Natural killer cell (primary cell): ENCODE measurements at regions not wholly inside any gene's neighbourhood (a gene's known extent, or its start where the extent isn't known, plus 50 kb on each side); places are given as distances from the start of the nearest gene placed in this dataset.

Experiments
- ATAC-seq, 3 donors: fragments of 150-1000 bp in 2 of 3; fragments of 200-7000 bp in 1 of 3; cut with Tn5 transposase; 1 replicate in 1 of 3; 2 replicates in 2 of 3; pipeline ENCODE4 v1.10.0; 2021; ENCODE audit warnings: mild to moderate bottlenecking in 2 of 3, moderate library complexity in 2 of 3
- DNase-seq, 2 donors: peaks; one replicate each; pipeline versions ENCODE4 v3.0.0 to v3.0.0-alpha.2; 2013 to 2021; ENCODE audit warnings: mixed read lengths in 1 of 2
- H3K27ac ChIP-seq: one replicate; pipeline ENCODE4 v1.5.1; 2013; ENCODE audit warnings: mild to moderate bottlenecking, low read length
- H3K27me3 ChIP-seq: one replicate; pipeline ENCODE4 v1.6.1; 2013; ENCODE audit warnings: low read length; ENCODE audit not compliant: control insufficient read depth, insufficient read depth
- H3K36me3 ChIP-seq: one replicate; pipeline ENCODE4 v1.6.1; 2013; ENCODE audit warnings: low read length; ENCODE audit not compliant: control insufficient read depth, insufficient read depth
- H3K4me1 ChIP-seq: one replicate; pipeline ENCODE4 v1.6.1; 2013; ENCODE audit warnings: low read length; ENCODE audit not compliant: control insufficient read depth, insufficient read depth
- H3K4me3 ChIP-seq: one replicate; pipeline ENCODE4 v1.5.1; 2013; ENCODE audit warnings: low read length
- H3K9me3 ChIP-seq: one replicate; pipeline ENCODE4 v1.6.1; 2013; ENCODE audit warnings: low read length; ENCODE audit not compliant: control insufficient read depth, insufficient read depth
- H3K27ac Mint-ChIP-seq, 2 donors: one replicate each; pipeline ENCODE4 v1.8.0; 2022; ENCODE audit warnings: mild to moderate bottlenecking in 2 of 2, mixed read lengths in 2 of 2, moderate library complexity in 1 of 2
- H3K27me3 Mint-ChIP-seq, 2 donors: one replicate each; pipeline ENCODE4 v1.8.0; 2022; ENCODE audit warnings: low read depth in 2 of 2, mixed read lengths in 2 of 2
- H3K36me3 Mint-ChIP-seq: one replicate; pipeline ENCODE4 v1.8.0; 2022; ENCODE audit warnings: mixed read lengths
- H3K4me1 Mint-ChIP-seq, 2 donors: one replicate each; pipeline ENCODE4 v1.8.0; 2022; ENCODE audit warnings: mixed read lengths in 2 of 2
- H3K4me3 Mint-ChIP-seq: one replicate; pipeline ENCODE4 v1.8.0; 2022; ENCODE audit warnings: mild to moderate bottlenecking, moderate library complexity, mixed read lengths
- H3K9me3 Mint-ChIP-seq, 2 donors: one replicate each; pipeline ENCODE4 v1.8.0; 2022; ENCODE audit warnings: mixed read lengths in 2 of 2
- WGBS: methylation state at CpG from one replicate; pipeline ENCODE4 v1.1.7; 2013; ENCODE audit warnings: missing lambda C conversion rate; ENCODE audit not compliant: insufficient coverage; 5-methylcytosine and 5-hydroxymethylcytosine counted together
- intact Hi-C: fragments of 100-400 bp; cut with micrococcal nuclease; formaldehyde crosslinking; loops from one replicate; pipeline ENCODE4 v1.14.2; 2022
- TF ChIP-seq, protein P1 (sequence below): fragments of 200-600 bp; IDR thresholded peaks from one replicate; pipeline ENCODE4 v1.8.0; 2022; ENCODE audit warnings: antibody characterized with exemption

GRCh38 chr1:79848316-79848715 is 841.8 kb upstream of the ADGRL4 start:
- no peaks in the 10 kb centered on the region for H3K36me3 ChIP-seq
- Mint-ChIP-seq H3K9me3 (peaks cover 6 to 10% of the 10 kb centered on the region in 2 donors), H3K4me3 (no peak overlapping the region), H3K4me1 (no peaks in the 10 kb centered on the region), H3K27ac (no peak overlapping the region), H3K27me3 (no peaks in the 10 kb centered on the region), H3K36me3 (peaks cover 5% of the 10 kb centered on the region)
- ATAC-seq: no peak
- no peaks in the 10 kb centered on the region for H3K27me3 ChIP-seq
- intact Hi-C loops: no loop called here
- no peak overlapping the region for H3K4me3 ChIP-seq
- TF ChIP-seq, protein P1, sequence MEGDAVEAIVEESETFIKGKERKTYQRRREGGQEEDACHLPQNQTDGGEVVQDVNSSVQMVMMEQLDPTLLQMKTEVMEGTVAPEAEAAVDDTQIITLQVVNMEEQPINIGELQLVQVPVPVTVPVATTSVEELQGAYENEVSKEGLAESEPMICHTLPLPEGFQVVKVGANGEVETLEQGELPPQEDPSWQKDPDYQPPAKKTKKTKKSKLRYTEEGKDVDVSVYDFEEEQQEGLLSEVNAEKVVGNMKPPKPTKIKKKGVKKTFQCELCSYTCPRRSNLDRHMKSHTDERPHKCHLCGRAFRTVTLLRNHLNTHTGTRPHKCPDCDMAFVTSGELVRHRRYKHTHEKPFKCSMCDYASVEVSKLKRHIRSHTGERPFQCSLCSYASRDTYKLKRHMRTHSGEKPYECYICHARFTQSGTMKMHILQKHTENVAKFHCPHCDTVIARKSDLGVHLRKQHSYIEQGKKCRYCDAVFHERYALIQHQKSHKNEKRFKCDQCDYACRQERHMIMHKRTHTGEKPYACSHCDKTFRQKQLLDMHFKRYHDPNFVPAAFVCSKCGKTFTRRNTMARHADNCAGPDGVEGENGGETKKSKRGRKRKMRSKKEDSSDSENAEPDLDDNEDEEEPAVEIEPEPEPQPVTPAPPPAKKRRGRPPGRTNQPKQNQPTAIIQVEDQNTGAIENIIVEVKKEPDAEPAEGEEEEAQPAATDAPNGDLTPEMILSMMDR: no peak
- no peak overlapping the region for H3K27ac ChIP-seq
- H3K9me3 ChIP-seq: peaks cover 3% of the 10 kb centered on the region
- no peak for DNase-seq
- no peaks in the 10 kb centered on the region for H3K4me1 ChIP-seq

- no peak overlapping the region for H3K27ac Mint-ChIP-seq
- TF ChIP-seq, protein P1: no peak
- DNase-seq: no peak
- H3K4me3 ChIP-seq: no peak overlapping the region
- H3K36me3 Mint-ChIP-seq: peaks cover 5% of the 10 kb centered on the region
- H3K27me3 ChIP-seq: no peaks in the 10 kb centered on the region
- ATAC-seq: no peak
- H3K27me3 Mint-ChIP-seq: no peaks in the 10 kb centered on the region
- no peak overlapping the region for H3K4me3 Mint-ChIP-seq
- H3K27ac ChIP-seq: no peak overlapping the region
- H3K9me3 ChIP-seq: peaks cover 3% of the 10 kb centered on the region
- intact Hi-C loops: no loop called here
- H3K4me1 Mint-ChIP-seq: no peaks in the 10 kb centered on the region
- no peaks in the 10 kb centered on the region for H3K4me1 ChIP-seq
- H3K36me3 ChIP-seq: no peaks in the 10 kb centered on the region
- 76% methylated on average over 5 of the region's 5 CpGs for WGBS
- peaks cover 6 to 10% of the 10 kb centered on the region in 2 donors for H3K9me3 Mint-ChIP-seq
Measured at GRCh38 chr1:79847700-79848099, 841.2 kb upstream of the ADGRL4 start.

- Histone ChIP-seq H3K36me3 (no peaks in the 10 kb centered on the region), H3K4me3 (no peak overlapping the region), H3K27ac (no peak overlapping the region), H3K27me3 (no peaks in the 10 kb centered on the region), H3K4me1 (no peaks in the 10 kb centered on the region), H3K9me3 (no peaks in the 10 kb centered on the region)
- WGBS: no CpG with 5 or more reads among the region's 1 CpG
- H3K27me3 Mint-ChIP-seq: no peaks in the 10 kb centered on the region
- H3K4me3 Mint-ChIP-seq: no peak overlapping the region
- no peak overlapping the region for H3K27ac Mint-ChIP-seq
- no peak for DNase-seq
- intact Hi-C loops: no loop called here
- H3K4me1 Mint-ChIP-seq: no peaks in the 10 kb centered on the region
- TF ChIP-seq, protein P1: no peak
- H3K9me3 Mint-ChIP-seq: peaks cover 4 to 7% of the 10 kb centered on the region in 2 donors
- no peak for ATAC-seq
- peaks cover 7% of the 10 kb centered on the region for H3K36me3 Mint-ChIP-seq
Measured at GRCh38 chr1:79845936-79846335, 839.4 kb upstream of the ADGRL4 start.

- no peaks in the 10 kb centered on the region for H3K4me1 Mint-ChIP-seq
- DNase-seq (no peak), ATAC-seq (no peak)
- H3K9me3 ChIP-seq: no peaks in the 10 kb centered on the region
- TF ChIP-seq, protein P1: no peak
- intact Hi-C loops: no loop called here
- H3K27me3 Mint-ChIP-seq: no peaks in the 10 kb centered on the region
- H3K4me3 Mint-ChIP-seq: no peak overlapping the region
- no peak overlapping the region for H3K27ac Mint-ChIP-seq
- H3K27me3 ChIP-seq: no peaks in the 10 kb centered on the region
- peaks cover 7% of the 10 kb centered on the region for H3K36me3 Mint-ChIP-seq
- H3K36me3 ChIP-seq: no peaks in the 10 kb centered on the region
- no peak overlapping the region for H3K4me3 ChIP-seq
- H3K4me1 ChIP-seq: no peaks in the 10 kb centered on the region
- H3K27ac ChIP-seq: no peak overlapping the region
- H3K9me3 Mint-ChIP-seq: peaks cover 5 to 13% of the 10 kb centered on the region in 2 donors
- WGBS: 73% methylated on average over 4 of the region's 4 CpGs
Measured at GRCh38 chr1:79842811-79843210, 836.3 kb upstream of the ADGRL4 start.
